ENCODE measurements at regions not wholly inside any gene's neighbourhood (a gene's known extent, or its start where the extent isn't known, plus 50 kb on each side); places are given as distances from the start of the nearest gene placed in this dataset.

- no peak for DNase-seq (ENCODE audit: low read depth in 2 of 2)
These were observed 138.4 kb upstream of the DSCAM start for GRCh38 chr21:40985370-40985769.

- DNase-seq (ENCODE audit: low read depth in 2 of 2): no peak
These were observed 143.4 kb upstream of the DSCAM start for GRCh38 chr21:40990366-40990765.

GRCh38 chr21:40997831-40998230, 150.9 kb upstream of the DSCAM start:
- no peak for DNase-seq (ENCODE audit: low read depth in 2 of 2)

GRCh38 chr21:41000838-41001237, 153.9 kb upstream of the DSCAM start:
- DNase-seq (ENCODE audit: low read depth in 2 of 2): no peak

GRCh38 chr21:41006636-41007035, 159.7 kb upstream of the DSCAM start:
- no peak for DNase-seq (ENCODE audit: low read depth in 2 of 2)

- no peak for DNase-seq (ENCODE audit: low read depth in 2 of 2)
These were observed 159.6 kb upstream of the BACE2 start for GRCh38 chr21:41008351-41008750.

- no peak for DNase-seq (ENCODE audit: low read depth in 2 of 2)
These were observed 159.0 kb upstream of the BACE2 start for GRCh38 chr21:41008974-41009373.

GRCh38 chr21:41009398-41010100, 158.4 kb upstream of the BACE2 start:
- no peak for DNase-seq (ENCODE audit: low read depth in 2 of 2)

- no peak for DNase-seq (ENCODE audit: low read depth in 2 of 2)
These were observed 157.9 kb upstream of the BACE2 start for GRCh38 chr21:41010101-41010435.

GRCh38 chr21:41011098-41011731, 156.7 kb upstream of the BACE2 start:
- no peak for DNase-seq (ENCODE audit: low read depth in 2 of 2)

- no peak for DNase-seq (ENCODE audit: low read depth in 2 of 2)
These were observed 156.0 kb upstream of the BACE2 start for GRCh38 chr21:41011951-41012366.

GRCh38 chr21:41012425-41012824, 155.5 kb upstream of the BACE2 start:
- no peak for DNase-seq (ENCODE audit: low read depth in 2 of 2)

GRCh38 chr21:41016472-41016871, 151.5 kb upstream of the BACE2 start:
- no peak for DNase-seq (ENCODE audit: low read depth in 2 of 2)

GRCh38 chr21:41018431-41018830, 149.5 kb upstream of the BACE2 start:
- no peak for DNase-seq (ENCODE audit: low read depth in 2 of 2)

- no peak for DNase-seq (ENCODE audit: low read depth in 2 of 2)
These were observed 144.0 kb upstream of the BACE2 start for GRCh38 chr21:41023936-41024335.

- no peak for DNase-seq (ENCODE audit: low read depth in 2 of 2)
These were observed 143.6 kb upstream of the BACE2 start for GRCh38 chr21:41024341-41024740.

GRCh38 chr21:41024746-41025254, 143.2 kb upstream of the BACE2 start:
- DNase-seq (ENCODE audit: low read depth in 2 of 2): no peak

GRCh38 chr21:41029571-41029970, 138.4 kb upstream of the BACE2 start:
- DNase-seq (ENCODE audit: low read depth in 2 of 2): no peak

- DNase-seq (ENCODE audit: low read depth in 2 of 2): no peak
These were observed 136.2 kb upstream of the BACE2 start for GRCh38 chr21:41031701-41032220.

GRCh38 chr21:41032541-41032940, 135.4 kb upstream of the BACE2 start:
- DNase-seq (ENCODE audit: low read depth in 2 of 2): no peak

GRCh38 chr21:41037212-41037611, 130.7 kb upstream of the BACE2 start:
- DNase-seq (ENCODE audit: low read depth in 2 of 2): no peak

- DNase-seq (ENCODE audit: low read depth in 2 of 2): no peak
These were observed 130.0 kb upstream of the BACE2 start for GRCh38 chr21:41037936-41038335.

GRCh38 chr21:41043014-41043413, 124.9 kb upstream of the BACE2 start:
- DNase-seq (ENCODE audit: low read depth in 2 of 2): no peak

Measured in activated CD8-positive, alpha-beta memory T cell treated with anti-CD3 and anti-CD28 coated beads for 4 hours (primary cell).